Spleen (tissue), 7 donors: ENCODE measurements at regions not wholly inside any gene's neighbourhood (a gene's known extent, or its start where the extent isn't known, plus 50 kb on each side); places are given as distances from the start of the nearest gene placed in this dataset.

ENCODE experiments used
- CTCF ChIP-seq, 11 experiments: fragments of 200-600 bp in 7 of 11; fragments of 450-650 bp in 4 of 11; sonication (generic) in 4 of 11; IDR thresholded peaks in 8 of 11; conservative IDR thresholded peaks in 3 of 11; 1 replicate in 7 of 11; 2 replicates in 4 of 11; pipeline versions ENCODE4 v1.4.0 to v1.8.0; 2016 to 2021; ENCODE audit warnings: antibody characterized with exemption in 11 of 11, inconsistent platforms in 4 of 11, mild to moderate bottlenecking in 1 of 11
- POLR2AphosphoS5 ChIP-seq, 3 donors: sonication (generic); formaldehyde crosslinking; IDR thresholded peaks; one replicate each; pipeline ENCODE4 v1.5.1; 2017; ENCODE audit warnings: antibody characterized with exemption in 3 of 3
- donor health status: DM: no; HTN: no; CAD: no; lungs with moderate emphysema.
- donor health status: DM: no; HTN: no; CAD: no.
- donor health status: DM: no; HTN: no; CAD: no.

GRCh38 chr19:29445246-29445645 lies 80.5 kb upstream of the VSTM2B start:
- TF ChIP-seq CTCF (IDR thresholded peaks at IDR 0.05 in 8 of 11, conservative IDR thresholded peaks at IDR 0.05 in 3 of 11): no peak
- TF ChIP-seq POLR2AphosphoS5 (IDR thresholded peaks at IDR 0.05): no peak
